HG03025 (cell line): ENCODE measurements at regions not wholly inside any gene's neighbourhood (a gene's known extent, or its start where the extent isn't known, plus 50 kb on each side); places are given as distances from the start of the nearest gene placed in this dataset.

ENCODE experiments used
- ATAC-seq: cut with Tn5 transposase; IDR thresholded peaks from one replicate; pipeline ENCODE4 v1.9.1; 2021; ENCODE audit warnings: mild to moderate bottlenecking, moderate library complexity; ENCODE audit not compliant: unreplicated experiment, low FRiP score

- no peak for ATAC-seq
Observed at GRCh38 chr12:124184456-124184855, 110.4 kb upstream of the RFLNA start.

GRCh38 chr12:124185971-124186686, 108.8 kb upstream of the RFLNA start:
- ATAC-seq = no peak

- ATAC-seq = no peak
Observed at GRCh38 chr12:124188084-124188483, 106.8 kb upstream of the RFLNA start.

- ATAC-seq = no peak
Observed at GRCh38 chr12:124188561-124189405, 106.1 kb upstream of the RFLNA start.

GRCh38 chr12:124190312-124191023, 104.4 kb upstream of the RFLNA start:
- no peak for ATAC-seq

- ATAC-seq = no peak
Observed at GRCh38 chr12:124191024-124191359, 103.9 kb upstream of the RFLNA start.

GRCh38 chr12:124191966-124192365, 102.9 kb upstream of the RFLNA start:
- no peak for ATAC-seq

GRCh38 chr12:124194264-124194892, 100.5 kb upstream of the RFLNA start:
- no peak for ATAC-seq

GRCh38 chr12:124194893-124195566, 99.9 kb upstream of the RFLNA start:
- ATAC-seq = no peak

GRCh38 chr12:124195567-124195942, 99.3 kb upstream of the RFLNA start:
- no peak for ATAC-seq

- no peak for ATAC-seq
Observed at GRCh38 chr12:124196236-124196635, 98.7 kb upstream of the RFLNA start.

GRCh38 chr12:124201248-124201647, 93.6 kb upstream of the RFLNA start:
- ATAC-seq = no peak

GRCh38 chr12:124203176-124203575, 91.7 kb upstream of the RFLNA start:
- no peak for ATAC-seq

GRCh38 chr12:124205405-124205804, 89.5 kb upstream of the RFLNA start:
- no peak for ATAC-seq

- ATAC-seq = no peak
Observed at GRCh38 chr12:124207049-124207448, 87.8 kb upstream of the RFLNA start.

- ATAC-seq = no peak
Observed at GRCh38 chr12:124207617-124208016, 87.3 kb upstream of the RFLNA start.

GRCh38 chr12:124208489-124208888, 86.4 kb upstream of the RFLNA start:
- no peak for ATAC-seq

- no peak for ATAC-seq
Observed at GRCh38 chr12:124210991-124211577, 83.8 kb upstream of the RFLNA start.

- no peak for ATAC-seq
Observed at GRCh38 chr12:124211753-124212152, 83.1 kb upstream of the RFLNA start.
